Erythroblast (primary cell): ENCODE measurements at regions not wholly inside any gene's neighbourhood (a gene's known extent, or its start where the extent isn't known, plus 50 kb on each side); places are given as distances from the start of the nearest gene placed in this dataset.

Experiments
- GATA1 ChIP-seq: IDR thresholded peaks from 2 replicates; pipeline ENCODE4 v1.6.1; 2011; ENCODE audit warnings: low read depth, mild to moderate bottlenecking, control low read depth, low read length, moderate library complexity
- POLR2A ChIP-seq: IDR thresholded peaks from 2 replicates; pipeline ENCODE4 v1.6.1; 2011; ENCODE audit warnings: mild to moderate bottlenecking, low read length

DNA sequence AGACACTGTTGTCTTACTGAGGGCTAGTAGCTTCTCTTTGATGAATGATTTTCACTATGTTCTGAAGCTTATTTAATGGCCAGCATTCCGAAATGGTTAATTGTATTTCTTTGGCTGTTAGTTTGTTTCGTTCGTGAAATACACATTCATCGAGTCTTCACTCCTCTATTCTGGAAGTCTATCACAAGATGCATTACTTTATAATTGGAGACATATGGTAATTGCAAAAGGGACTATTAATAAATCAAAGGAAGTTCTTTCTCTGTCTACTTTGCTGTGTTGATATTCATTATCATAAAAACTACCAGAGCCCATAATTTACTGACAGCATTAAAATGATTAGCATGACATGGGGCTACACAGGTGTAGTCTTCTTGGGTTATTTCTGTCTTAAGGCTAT, 133.8 kb upstream of the IGFBP3 start:
- TF ChIP-seq POLR2A (no peak), GATA1 (no peak)
